ENCODE measurements at regions not wholly inside any gene's neighbourhood (a gene's known extent, or its start where the extent isn't known, plus 50 kb on each side); places are given as distances from the start of the nearest gene placed in this dataset.
"Not testable (repeated sequence)": the region's sequence is repeated elsewhere in the genome, so short reads cannot be mapped to it uniquely, and the experiment has no call there.

DNA sequence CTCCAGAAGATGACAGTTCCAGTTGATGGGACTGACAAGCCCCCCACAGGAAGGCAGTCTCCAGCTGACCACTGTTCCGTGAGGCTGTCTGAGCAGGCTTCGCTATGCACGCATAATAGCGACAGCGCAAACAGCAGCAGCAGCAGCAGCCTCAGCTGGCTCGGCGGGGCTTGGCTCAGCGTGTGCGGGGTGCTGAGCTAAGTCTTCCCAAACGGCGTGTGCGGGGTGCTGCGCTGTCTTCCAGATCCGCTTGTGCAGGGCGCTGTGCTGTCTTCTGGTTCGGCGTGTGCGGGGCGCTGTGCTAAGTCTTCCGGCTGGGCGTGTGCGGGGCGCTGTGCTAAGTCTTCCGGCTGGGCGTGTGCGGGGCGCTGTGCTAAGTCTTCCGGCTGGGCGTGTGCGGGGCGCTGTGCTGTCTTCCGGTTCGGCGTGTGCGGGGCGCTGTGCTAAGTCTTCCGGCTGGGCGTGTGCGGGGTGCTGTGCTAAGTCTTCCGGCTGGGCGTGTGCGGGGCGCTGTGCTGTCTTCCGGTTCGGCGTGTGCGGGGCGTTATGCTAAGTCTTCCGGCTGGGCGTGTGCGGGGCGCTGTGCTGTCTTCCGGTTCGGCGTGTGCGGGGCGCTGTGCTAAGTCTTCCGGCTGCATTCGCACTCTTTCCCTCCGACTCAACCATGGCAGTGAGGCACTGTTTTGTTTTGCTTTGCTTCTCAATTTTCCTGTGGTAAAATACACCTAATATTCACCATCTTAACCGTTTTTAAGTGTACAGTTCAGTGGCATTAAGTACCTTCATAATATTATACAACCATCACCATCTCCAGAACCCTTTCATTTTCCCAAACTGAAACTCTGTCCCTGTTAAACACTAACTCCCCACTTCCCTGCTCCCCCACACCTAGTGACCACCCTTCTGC, 156.1 kb downstream of the BMP7 start:
- not testable (repeated sequence) for TF ChIP-seq CTCF (conservative IDR thresholded peaks at IDR 0.05; ENCODE audit: low read depth, low read length); EZH2 (IDR thresholded peaks at IDR 0.05; ENCODE audit: borderline replicate concordance, low read depth, low read length, poor library complexity, severe bottlenecking)
